ENCODE measurements at regions not wholly inside any gene's neighbourhood (a gene's known extent, or its start where the extent isn't known, plus 50 kb on each side); places are given as distances from the start of the nearest gene placed in this dataset.

GRCh38 chr2:217654168-217654567 is 348.6 kb downstream of the TNS1 start:
- no peak for DNase-seq (ENCODE audit: low read depth)

- DNase-seq (ENCODE audit: low read depth) = no peak
Observed at GRCh38 chr2:217652761-217653639, 349.8 kb downstream of the TNS1 start.

GRCh38 chr2:217650716-217651360 is 352.0 kb downstream of the TNS1 start:
- DNase-seq (ENCODE audit: low read depth) = no peak

GRCh38 chr2:217650229-217650628 is 352.6 kb downstream of the TNS1 start:
- DNase-seq (ENCODE audit: low read depth) = no peak

- DNase-seq (ENCODE audit: low read depth) = no peak
Observed at GRCh38 chr2:217647925-217648324, 354.9 kb downstream of the TNS1 start.

GRCh38 chr2:217647226-217647625 is 355.6 kb downstream of the TNS1 start:
- DNase-seq (ENCODE audit: low read depth) = no peak

- DNase-seq (ENCODE audit: low read depth) = no peak
Observed at GRCh38 chr2:217645896-217646295, 356.9 kb downstream of the TNS1 start.

GRCh38 chr2:217643789-217644301 is 358.9 kb downstream of the TNS1 start:
- DNase-seq (ENCODE audit: low read depth) = no peak

- DNase-seq (ENCODE audit: low read depth) = no peak
Observed at GRCh38 chr2:217642944-217643343, 359.9 kb downstream of the TNS1 start.

GRCh38 chr2:217641960-217642359 is 360.8 kb downstream of the TNS1 start:
- DNase-seq (ENCODE audit: low read depth) = no peak

- no peak for DNase-seq (ENCODE audit: low read depth)
Observed at GRCh38 chr2:217639481-217639880, 363.3 kb downstream of the TNS1 start.

- no peak for DNase-seq (ENCODE audit: low read depth)
Observed at GRCh38 chr2:217638533-217638932, 364.3 kb downstream of the TNS1 start.

GRCh38 chr2:217638031-217638430 is 364.8 kb downstream of the TNS1 start:
- DNase-seq (ENCODE audit: low read depth) = no peak

- DNase-seq (ENCODE audit: low read depth) = no peak
Observed at GRCh38 chr2:217636991-217637561, 365.7 kb downstream of the TNS1 start.

GRCh38 chr2:217636578-217636977 is 366.2 kb downstream of the TNS1 start:
- DNase-seq (ENCODE audit: low read depth) = no peak

GRCh38 chr2:217634871-217635270 is 367.9 kb downstream of the TNS1 start:
- no peak for DNase-seq (ENCODE audit: low read depth)

- DNase-seq (ENCODE audit: low read depth) = no peak
Observed at GRCh38 chr2:217632043-217632442, 370.8 kb downstream of the TNS1 start.

GRCh38 chr2:217631115-217631514 is 371.7 kb downstream of the TNS1 start:
- DNase-seq (ENCODE audit: low read depth) = no peak

- DNase-seq (ENCODE audit: low read depth) = no peak
Observed at GRCh38 chr2:217629347-217629746, 373.4 kb downstream of the TNS1 start.

GRCh38 chr2:217628061-217628460 is 374.7 kb downstream of the TNS1 start:
- DNase-seq (ENCODE audit: low read depth) = no peak

GRCh38 chr2:217626926-217627325 is 375.9 kb downstream of the TNS1 start:
- no peak for DNase-seq (ENCODE audit: low read depth)

- no peak for DNase-seq (ENCODE audit: low read depth)
Observed at GRCh38 chr2:217625557-217626169, 377.1 kb downstream of the TNS1 start.

All from stimulated activated CD8-positive, alpha-beta memory T cell treated with anti-CD3 and anti-CD28 coated beads, Interleukin-12 subunit alpha, Interleukin-12 subunit beta, amount 100 ng/mL, for 1 hour (primary cell).